ENCODE measurements at regions not wholly inside any gene's neighbourhood (a gene's known extent, or its start where the extent isn't known, plus 50 kb on each side); places are given as distances from the start of the nearest gene placed in this dataset.

- TF ChIP-seq EZH2 (IDR thresholded peaks at IDR 0.05; ENCODE audit: low read length, unreplicated experiment), result no peak
- TF ChIP-seq, protein P1, sequence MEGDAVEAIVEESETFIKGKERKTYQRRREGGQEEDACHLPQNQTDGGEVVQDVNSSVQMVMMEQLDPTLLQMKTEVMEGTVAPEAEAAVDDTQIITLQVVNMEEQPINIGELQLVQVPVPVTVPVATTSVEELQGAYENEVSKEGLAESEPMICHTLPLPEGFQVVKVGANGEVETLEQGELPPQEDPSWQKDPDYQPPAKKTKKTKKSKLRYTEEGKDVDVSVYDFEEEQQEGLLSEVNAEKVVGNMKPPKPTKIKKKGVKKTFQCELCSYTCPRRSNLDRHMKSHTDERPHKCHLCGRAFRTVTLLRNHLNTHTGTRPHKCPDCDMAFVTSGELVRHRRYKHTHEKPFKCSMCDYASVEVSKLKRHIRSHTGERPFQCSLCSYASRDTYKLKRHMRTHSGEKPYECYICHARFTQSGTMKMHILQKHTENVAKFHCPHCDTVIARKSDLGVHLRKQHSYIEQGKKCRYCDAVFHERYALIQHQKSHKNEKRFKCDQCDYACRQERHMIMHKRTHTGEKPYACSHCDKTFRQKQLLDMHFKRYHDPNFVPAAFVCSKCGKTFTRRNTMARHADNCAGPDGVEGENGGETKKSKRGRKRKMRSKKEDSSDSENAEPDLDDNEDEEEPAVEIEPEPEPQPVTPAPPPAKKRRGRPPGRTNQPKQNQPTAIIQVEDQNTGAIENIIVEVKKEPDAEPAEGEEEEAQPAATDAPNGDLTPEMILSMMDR (conservative IDR thresholded peaks at IDR 0.05; ENCODE audit: low read depth, low read length), result no peak
- no peak for TF ChIP-seq EZH2phosphoT487 (IDR thresholded peaks at IDR 0.05; ENCODE audit: borderline replicate concordance, low read length)
- ATAC-seq (no peak), DNase-seq (no peak)
- BruUV-seq (replicated peaks), result no TSS peak
- H3K36me3 ChIP-seq (ENCODE audit: low read depth, low read length), result no peaks in the 10 kb centered on the region
- no peaks in the 10 kb centered on the region for H4K20me1 ChIP-seq (ENCODE audit: low read length)
- no peaks in the 10 kb centered on the region for H3K9me2 ChIP-seq (replicated peaks; ENCODE audit: low read length)
- H3K27ac ChIP-seq (ENCODE audit: low read length), result no peak overlapping the region
- H3K27me3 ChIP-seq (ENCODE audit: low read length), result peaks cover 80% of the 10 kb centered on the region
- no peaks in the 10 kb centered on the region for H3K9me3 ChIP-seq (ENCODE audit: low read length)
- ChIA-PET POLR2A (ENCODE audit: unreplicated experiment) (no interaction called here), CTCF (no interaction called here)
- no peaks in the 10 kb centered on the region for H3F3A ChIP-seq (ENCODE audit: low read length, unreplicated experiment)
- no peak overlapping the region for H3K9ac ChIP-seq (ENCODE audit: low read length)
- intact Hi-C loops (cut with micrococcal nuclease), result no loop called here
- H3K79me2 ChIP-seq (ENCODE audit: low read length), result no peaks in the 10 kb centered on the region
- no peak overlapping the region for H2AFZ ChIP-seq (ENCODE audit: low read length)
- no peak overlapping the region for H3K4me2 ChIP-seq (ENCODE audit: low read length)
- no peak overlapping the region for H3K4me3 ChIP-seq (ENCODE audit: low read length)
- no peaks in the 10 kb centered on the region for H3K4me1 ChIP-seq (ENCODE audit: insufficient read depth, low read length)
Measured at GRCh38 chr22:49660321-49660720, 167.4 kb downstream of the BRD1 start.

DNA sequence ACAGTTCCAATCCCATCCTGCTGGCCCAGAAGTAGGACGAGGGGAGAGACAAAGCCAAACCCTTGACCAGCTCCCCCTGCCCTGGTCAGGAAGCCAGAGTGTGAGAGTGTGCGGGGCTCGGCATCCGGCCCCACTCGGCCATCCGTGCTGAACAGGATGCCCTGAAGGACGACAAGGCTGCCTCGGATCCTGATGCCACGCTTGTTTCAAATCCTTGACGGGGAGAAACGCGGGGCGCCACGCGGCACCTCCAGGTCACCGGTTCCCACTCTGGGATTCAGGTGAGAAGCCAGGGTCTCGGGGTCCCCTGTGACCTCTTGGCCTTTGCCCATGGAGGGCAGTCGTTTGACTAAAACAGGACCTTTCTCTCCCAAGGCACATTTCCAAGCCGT is 167.8 kb downstream of the BRD1 start:
- Histone ChIP-seq H3K9me3 (ENCODE audit: low read length) (no peaks in the 10 kb centered on the region), H3K4me3 (ENCODE audit: low read length) (no peak overlapping the region), H2AFZ (ENCODE audit: low read length) (no peak overlapping the region), H3K79me2 (ENCODE audit: low read length) (no peaks in the 10 kb centered on the region), H3K27me3 (ENCODE audit: low read length) (peaks cover 80% of the 10 kb centered on the region), H3K36me3 (ENCODE audit: low read depth, low read length) (no peaks in the 10 kb centered on the region), H3F3A (ENCODE audit: low read length, unreplicated experiment) (no peaks in the 10 kb centered on the region), H3K4me2 (ENCODE audit: low read length) (no peak overlapping the region), H3K9ac (ENCODE audit: low read length) (no peak overlapping the region), H3K4me1 (ENCODE audit: insufficient read depth, low read length) (no peaks in the 10 kb centered on the region), H3K9me2 (replicated peaks; ENCODE audit: low read length) (no peaks in the 10 kb centered on the region), H3K27ac (ENCODE audit: low read length) (no peak overlapping the region), H4K20me1 (ENCODE audit: low read length) (no peaks in the 10 kb centered on the region)
- ATAC-seq (no peak), DNase-seq (no peak)
- TF ChIP-seq EZH2phosphoT487 (IDR thresholded peaks at IDR 0.05; ENCODE audit: borderline replicate concordance, low read length), result no peak
- BruUV-seq (replicated peaks), result no TSS peak
- intact Hi-C loops (cut with micrococcal nuclease), result no loop called here
- ChIA-PET POLR2A (ENCODE audit: unreplicated experiment) (no interaction called here), CTCF (no interaction called here)

DNA sequence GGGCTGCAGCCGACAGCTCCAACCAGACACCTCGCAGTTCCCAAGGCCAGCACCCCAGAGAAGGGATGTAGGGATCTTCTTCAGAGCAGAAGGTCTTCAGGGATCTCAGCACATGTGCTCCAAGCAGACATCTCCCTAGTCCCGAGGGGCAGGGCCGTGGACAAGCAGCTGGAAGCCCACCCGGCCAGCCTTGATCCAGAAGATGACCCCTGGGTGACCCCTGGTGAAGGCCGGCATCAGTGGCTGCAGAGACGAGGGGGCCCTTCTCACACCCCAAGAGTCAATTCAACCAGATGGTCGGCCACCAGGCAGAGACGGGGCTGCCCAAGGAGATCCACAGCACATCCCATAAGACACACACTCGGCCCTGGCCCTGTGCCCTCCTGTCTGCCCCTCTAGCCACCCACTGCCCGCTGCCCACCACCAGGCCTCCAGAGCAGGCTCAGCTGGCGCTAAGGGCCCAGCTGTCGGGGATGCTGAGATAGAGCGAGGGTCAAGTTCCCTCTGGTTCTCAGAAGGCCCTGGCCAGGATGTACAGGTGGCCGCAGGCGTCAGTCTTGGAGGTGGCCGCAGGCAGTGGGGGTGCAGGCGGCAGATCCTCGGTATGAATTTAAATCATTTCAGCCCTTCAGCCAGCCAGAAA is 168.3 kb downstream of the BRD1 start:
- no peak for TF ChIP-seq EZH2 (IDR thresholded peaks at IDR 0.05; ENCODE audit: low read length, unreplicated experiment)
- no peak for TF ChIP-seq EZH2phosphoT487 (IDR thresholded peaks at IDR 0.05; ENCODE audit: borderline replicate concordance, low read length)
- TF ChIP-seq, protein P1 (conservative IDR thresholded peaks at IDR 0.05; ENCODE audit: low read depth, low read length), result no peak
- ChIA-PET CTCF (no interaction called here), POLR2A (ENCODE audit: unreplicated experiment) (no interaction called here)
- Histone ChIP-seq H3K4me1 (ENCODE audit: insufficient read depth, low read length) (no peaks in the 10 kb centered on the region), H4K20me1 (ENCODE audit: low read length) (no peaks in the 10 kb centered on the region), H3K9ac (ENCODE audit: low read length) (no peak overlapping the region), H3K27ac (ENCODE audit: low read length) (no peak overlapping the region), H3F3A (ENCODE audit: low read length, unreplicated experiment) (no peaks in the 10 kb centered on the region), H3K27me3 (ENCODE audit: low read length) (peaks cover 80% of the 10 kb centered on the region), H3K36me3 (ENCODE audit: low read depth, low read length) (no peaks in the 10 kb centered on the region), H3K9me3 (ENCODE audit: low read length) (no peaks in the 10 kb centered on the region), H3K4me2 (ENCODE audit: low read length) (no peak overlapping the region), H3K79me2 (ENCODE audit: low read length) (no peaks in the 10 kb centered on the region), H3K9me2 (replicated peaks; ENCODE audit: low read length) (no peaks in the 10 kb centered on the region), H2AFZ (ENCODE audit: low read length) (no peak overlapping the region), H3K4me3 (ENCODE audit: low read length) (no peak overlapping the region)
- DNase-seq (no peak), ATAC-seq (no peak)
- no TSS peak for BruUV-seq (replicated peaks)
- intact Hi-C loops (cut with micrococcal nuclease), result no loop called here

Data from PC-3 (cell line).